ENCODE measurements at regions not wholly inside any gene's neighbourhood (a gene's known extent, or its start where the extent isn't known, plus 50 kb on each side); places are given as distances from the start of the nearest gene placed in this dataset.

- TF ChIP-seq CTCF (IDR thresholded peaks at IDR 0.05) (no peak), ZFX (IDR thresholded peaks at IDR 0.05; ENCODE audit: borderline replicate concordance) (no peak)
- no peak overlapping the region for H3K27ac ChIP-seq
Observed at GRCh38 chr10:6721964-6722615, 142.0 kb upstream of the PRKCQ start.

GRCh38 chr10:6721480-6721879, 141.4 kb upstream of the PRKCQ start:
- no peak for TF ChIP-seq CTCF (IDR thresholded peaks at IDR 0.05)
- TF ChIP-seq ZFX (IDR thresholded peaks at IDR 0.05; ENCODE audit: borderline replicate concordance): no peak
- H3K27ac ChIP-seq: no peak overlapping the region

GRCh38 chr10:6719561-6719960, 139.5 kb upstream of the PRKCQ start:
- no peak overlapping the region for H3K27ac ChIP-seq
- TF ChIP-seq CTCF (IDR thresholded peaks at IDR 0.05): no peak
- no peak for TF ChIP-seq ZFX (IDR thresholded peaks at IDR 0.05; ENCODE audit: borderline replicate concordance)

- no peak overlapping the region for H3K27ac ChIP-seq
- TF ChIP-seq ZFX (IDR thresholded peaks at IDR 0.05; ENCODE audit: borderline replicate concordance) (no peak), CTCF (IDR thresholded peaks at IDR 0.05) (no peak)
Observed at GRCh38 chr10:6718550-6718949, 138.5 kb upstream of the PRKCQ start.

- TF ChIP-seq CTCF (IDR thresholded peaks at IDR 0.05) (no peak), ZFX (IDR thresholded peaks at IDR 0.05; ENCODE audit: borderline replicate concordance) (no peak)
Observed at GRCh38 chr10:6716516-6716915, 136.4 kb upstream of the PRKCQ start.

GRCh38 chr10:6713716-6714115, 133.6 kb upstream of the PRKCQ start:
- TF ChIP-seq CTCF (IDR thresholded peaks at IDR 0.05) (no peak), ZFX (IDR thresholded peaks at IDR 0.05; ENCODE audit: borderline replicate concordance) (no peak)
- no peak overlapping the region for H3K27ac ChIP-seq

More at GRCh38 chr10:6716516-6716915, 136.4 kb upstream of the PRKCQ start:
- H3K27ac ChIP-seq: no peak overlapping the region

GRCh38 chr10:6713120-6713519, 133.0 kb upstream of the PRKCQ start:
- H3K27ac ChIP-seq: no peak overlapping the region
- TF ChIP-seq CTCF (IDR thresholded peaks at IDR 0.05) (no peak), ZFX (IDR thresholded peaks at IDR 0.05; ENCODE audit: borderline replicate concordance) (no peak)
